HS-5 (cell line): ENCODE measurements at regions not wholly inside any gene's neighbourhood (a gene's known extent, or its start where the extent isn't known, plus 50 kb on each side); places are given as distances from the start of the nearest gene placed in this dataset.

Experiments used
- DNase-seq: peaks from one replicate; pipeline ENCODE4 v3.0.0-alpha.2; 2012; ENCODE audit warnings: low read depth

GRCh38 chr11:80346353-80347059, 905.7 kb upstream of the TENM4 start:
- no peak for DNase-seq

GRCh38 chr11:80343436-80343835, 902.6 kb upstream of the TENM4 start:
- no peak for DNase-seq

- DNase-seq, result no peak
Observed at GRCh38 chr11:80338231-80338630, 897.4 kb upstream of the TENM4 start.

GRCh38 chr11:80331694-80332093, 890.9 kb upstream of the TENM4 start:
- no peak for DNase-seq

GRCh38 chr11:80330264-80330663, 889.4 kb upstream of the TENM4 start:
- peak; percentile 19 for DNase-seq

GRCh38 chr11:80328774-80329173, 887.9 kb upstream of the TENM4 start:
- DNase-seq, result no peak

GRCh38 chr11:80327956-80328614, 887.3 kb upstream of the TENM4 start:
- DNase-seq, result no peak

GRCh38 chr11:80321786-80322185, 881.0 kb upstream of the TENM4 start:
- DNase-seq, result no peak

- no peak for DNase-seq
Observed at GRCh38 chr11:80320765-80321164, 879.9 kb upstream of the TENM4 start.

- no peak for DNase-seq
Observed at GRCh38 chr11:80320226-80320625, 879.4 kb upstream of the TENM4 start.

GRCh38 chr11:80317612-80318011, 876.8 kb upstream of the TENM4 start:
- DNase-seq, result no peak

- DNase-seq, result no peak
Observed at GRCh38 chr11:80315200-80315599, 874.4 kb upstream of the TENM4 start.

- no peak for DNase-seq
Observed at GRCh38 chr11:80309301-80309700, 868.5 kb upstream of the TENM4 start.

- DNase-seq, result no peak
Observed at GRCh38 chr11:80307676-80308075, 866.8 kb upstream of the TENM4 start.

- DNase-seq, result peak; percentile 72
Observed at GRCh38 chr11:80297858-80298632, 857.2 kb upstream of the TENM4 start.

- DNase-seq, result no peak
Observed at GRCh38 chr11:80293293-80293692, 852.5 kb upstream of the TENM4 start.

- DNase-seq, result peak; percentile 34
Observed at GRCh38 chr11:80284946-80285785, 844.3 kb upstream of the TENM4 start.

- DNase-seq, result no peak
Observed at GRCh38 chr11:80282643-80283042, 841.8 kb upstream of the TENM4 start.

GRCh38 chr11:80281194-80281593, 840.4 kb upstream of the TENM4 start:
- no peak for DNase-seq

- DNase-seq, result no peak
Observed at GRCh38 chr11:80280737-80281136, 839.9 kb upstream of the TENM4 start.

GRCh38 chr11:80261776-80262175, 820.9 kb upstream of the TENM4 start:
- no peak for DNase-seq
